Transverse colon (tissue), 4 donors: ENCODE measurements at regions not wholly inside any gene's neighbourhood (a gene's known extent, or its start where the extent isn't known, plus 50 kb on each side); places are given as distances from the start of the nearest gene placed in this dataset.

ENCODE experiments used
- DNase-seq: peaks from one replicate; pipeline ENCODE4 v3.0.0-alpha.2; 2019
- H3K27ac ChIP-seq, 4 donors: fragments of 200-600 bp; sonication (generic); 2 replicates each; pipeline ENCODE4 v1.5.1; 2016 to 2018; ENCODE audit warnings: inconsistent platforms in 4 of 4
- H3K27me3 ChIP-seq: fragments of 200-600 bp; sonication (generic); 2 replicates; pipeline ENCODE4 v1.5.1; 2017; ENCODE audit warnings: inconsistent platforms
- H3K36me3 ChIP-seq, 4 donors: fragments of 200-600 bp; sonication (generic); 2 replicates each; pipeline ENCODE4 v1.5.1; 2017 to 2019; ENCODE audit warnings: inconsistent platforms in 4 of 4
- H3K4me1 ChIP-seq, 4 donors: fragments of 200-600 bp; sonication (generic); 2 replicates each; pipeline ENCODE4 v1.5.1; 2017 to 2020; ENCODE audit warnings: inconsistent platforms in 4 of 4
- H3K4me3 ChIP-seq, 4 donors: fragments of 200-600 bp; sonication (generic); 1 replicate in 1 of 4; 2 replicates in 3 of 4; pipeline versions ENCODE4 v1.5.1 to v1.6.1; 2017 to 2019; ENCODE audit warnings: inconsistent platforms in 4 of 4
- H3K9me3 ChIP-seq, 2 donors: fragments of 200-600 bp; sonication (generic); 2 replicates each; pipeline ENCODE4 v1.5.1; 2017 to 2019; ENCODE audit warnings: inconsistent platforms in 2 of 2
- CTCF ChIP-seq, 5 experiments: fragments of 200-600 bp in 3 of 5; fragments of 450-650 bp in 2 of 5; sonication (generic) in 3 of 5; IDR thresholded peaks; 1 replicate in 2 of 5; 2 replicates in 3 of 5; pipeline ENCODE4 v1.5.1; 2016 to 2017; ENCODE audit warnings: antibody characterized with exemption in 5 of 5, inconsistent platforms in 3 of 5, mild to moderate bottlenecking in 2 of 5, moderate library complexity in 1 of 5
- EP300 ChIP-seq: sonication (generic); formaldehyde crosslinking; IDR thresholded peaks from one replicate; pipeline ENCODE4 v1.6.1; 2017; ENCODE audit warnings: antibody characterized with exemption, low read depth
- POLR2A ChIP-seq: fragments of 450-650 bp; IDR thresholded peaks from one replicate; pipeline ENCODE4 v1.6.1; 2016; ENCODE audit warnings: antibody characterized with exemption, mild to moderate bottlenecking, moderate library complexity
- POLR2AphosphoS5 ChIP-seq, 3 donors: sonication (generic); formaldehyde crosslinking; IDR thresholded peaks; one replicate each; pipeline ENCODE4 v1.6.1; 2016; ENCODE audit warnings: antibody characterized with exemption in 3 of 3
- WGBS, 2 donors: methylation state at CpG; one replicate each; pipeline ENCODE4 v1.1.5; 2018; ENCODE audit warnings: low coverage in 1 of 2; 5-methylcytosine and 5-hydroxymethylcytosine counted together
- in situ Hi-C, 4 donors: fragments of 200-750 bp; cut with MboI; loops; one replicate each; pipeline versions ENCODE4 v1.15.0 to v1.15.1; 2017; ENCODE audit warnings: low sequenced_read_pairs in 3 of 4, low pct_ligation_motif_present in 1 of 4, low pct_unique_long_range_greater_than_20kb in 1 of 4
- intact Hi-C: fragments of 100-400 bp; cut with DNase I; formaldehyde crosslinking; loops from one replicate; pipeline ENCODE4 v1.15.1; 2023; ENCODE audit warnings: low total_unique reads

- no peaks in the 10 kb centered on the region for H3K36me3 ChIP-seq
- DNase-seq = no peak
- intact Hi-C loops = no loop called here
- H3K27me3 ChIP-seq = no peaks in the 10 kb centered on the region
- WGBS, 2 donors = 65 to 67% methylated on average over 4 of the region's 4 CpGs
- H3K27ac ChIP-seq = no peak overlapping the region
- H3K4me1 ChIP-seq = no peaks in the 10 kb centered on the region
- TF ChIP-seq POLR2A = no peak
- H3K9me3 ChIP-seq = no peaks in the 10 kb centered on the region
- in situ Hi-C loops = no loop called here
- no peak overlapping the region for H3K4me3 ChIP-seq
Observed at GRCh38 chr10:36564433-36564832, 561.0 kb upstream of the ANKRD30A start.

GRCh38 chr10:36559412-36560400 lies 565.7 kb upstream of the ANKRD30A start:
- TF ChIP-seq POLR2AphosphoS5 (IDR thresholded peaks at IDR 0.05) (no peak), EP300 (no peak), POLR2A (no peak), CTCF (IDR thresholded peaks at IDR 0.05) (no peak)
- Histone ChIP-seq H3K36me3 (no peaks in the 10 kb centered on the region), H3K27ac (no peak overlapping the region), H3K4me1 (no peaks in the 10 kb centered on the region), H3K4me3 (no peak overlapping the region), H3K9me3 (no peaks in the 10 kb centered on the region), H3K27me3 (no peaks in the 10 kb centered on the region)
- no peak for DNase-seq
- intact Hi-C loops (no loop called here), in situ Hi-C loops (no loop called here)
- 29 to 49% methylated on average over 6 to 8 of the region's 8 CpGs for WGBS, 2 donors

DNA sequence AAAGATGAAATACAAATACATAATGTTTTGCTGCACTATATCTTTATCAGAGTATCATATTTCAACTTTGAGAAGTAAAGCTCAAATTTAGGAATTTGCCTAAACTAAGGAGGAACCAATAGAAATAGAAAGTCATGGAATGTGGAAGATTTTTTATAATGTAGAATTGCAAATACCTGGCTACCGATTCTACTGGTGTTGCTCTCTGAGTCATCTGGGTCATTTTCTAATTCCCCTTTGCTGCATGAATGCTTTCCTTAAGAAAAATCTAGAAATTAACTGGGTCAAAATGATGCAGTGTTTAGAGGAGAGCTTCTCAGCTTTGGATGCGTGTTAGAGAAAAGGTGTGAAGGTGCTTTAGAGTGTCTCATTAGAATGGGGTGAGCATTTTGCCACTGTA lies 568.9 kb upstream of the ANKRD30A start:
- 37 to 45% methylated on average over 2 of the region's 2 CpGs for WGBS, 2 donors
- Histone ChIP-seq H3K27ac (no peak overlapping the region), H3K4me3 (no peak overlapping the region), H3K9me3 (no peaks in the 10 kb centered on the region), H3K27me3 (no peaks in the 10 kb centered on the region), H3K4me1 (no peaks in the 10 kb centered on the region), H3K36me3 (no peaks in the 10 kb centered on the region)
- in situ Hi-C loops (no loop called here), intact Hi-C loops (no loop called here)
- no peak for DNase-seq
- TF ChIP-seq CTCF (IDR thresholded peaks at IDR 0.05) (no peak), EP300 (no peak), POLR2AphosphoS5 (IDR thresholded peaks at IDR 0.05) (no peak), POLR2A (no peak)

- intact Hi-C loops = no loop called here
- in situ Hi-C loops = no loop called here
- WGBS, 2 donors = 56 to 67% methylated on average over 2 of the region's 2 CpGs
- Histone ChIP-seq H3K4me1 (no peaks in the 10 kb centered on the region), H3K4me3 (no peak overlapping the region), H3K9me3 (no peaks in the 10 kb centered on the region), H3K27me3 (no peaks in the 10 kb centered on the region), H3K27ac (no peak overlapping the region), H3K36me3 (no peaks in the 10 kb centered on the region)
- DNase-seq = no peak
- TF ChIP-seq CTCF (IDR thresholded peaks at IDR 0.05) = no peak
- TF ChIP-seq POLR2A = no peak
- TF ChIP-seq POLR2AphosphoS5 (IDR thresholded peaks at IDR 0.05) = no peak
- TF ChIP-seq EP300 = no peak
Observed at GRCh38 chr10:36555036-36555435, 570.4 kb upstream of the ANKRD30A start.
